Prostate gland (tissue), 2 donors: ENCODE measurements at regions not wholly inside any gene's neighbourhood (a gene's known extent, or its start where the extent isn't known, plus 50 kb on each side); places are given as distances from the start of the nearest gene placed in this dataset.

Experiments used
- DNase-seq: peaks from one replicate; pipeline ENCODE4 v3.0.0-alpha.2; 2019; ENCODE audit warnings: low spot score
- H3K27ac ChIP-seq, 2 donors: fragments of 200-600 bp; sonication (generic); 2 replicates each; pipeline ENCODE4 v1.5.1; 2017 to 2019
- H3K27me3 ChIP-seq: fragments of 200-600 bp; sonication (generic); replicated peaks from 2 replicates; pipeline ENCODE4 v1.5.1; 2019; ENCODE audit not compliant: insufficient read depth
- H3K36me3 ChIP-seq, 2 donors: fragments of 200-600 bp; sonication (generic); 1 replicate in 1 of 2; 2 replicates in 1 of 2; pipeline versions ENCODE4 v1.5.1 to v1.8.1; 2017 to 2019
- H3K4me1 ChIP-seq: fragments of 200-600 bp; sonication (generic); replicated peaks from 2 replicates; pipeline ENCODE4 v1.5.1; 2019
- H3K4me3 ChIP-seq, 2 donors: fragments of 200-600 bp; sonication (generic); 2 replicates each; pipeline ENCODE4 v1.5.1; 2017 to 2019
- H3K9me3 ChIP-seq: fragments of 200-600 bp; sonication (generic); 2 replicates; pipeline ENCODE4 v1.5.1; 2017
- POLR2A ChIP-seq: fragments of 450-650 bp; IDR thresholded peaks from one replicate; pipeline ENCODE4 v1.6.1; 2016; ENCODE audit warnings: antibody characterized with exemption, mild to moderate bottlenecking
- POLR2AphosphoS5 ChIP-seq: sonication (generic); formaldehyde crosslinking; IDR thresholded peaks from one replicate; pipeline ENCODE4 v1.6.1; 2017; ENCODE audit warnings: antibody characterized with exemption
- WGBS: methylation state at CpG from one replicate; pipeline ENCODE4 v1.1.5; 2018; 5-methylcytosine and 5-hydroxymethylcytosine counted together
- intact Hi-C: fragments of 100-400 bp; cut with DNase I; formaldehyde crosslinking; loops from one replicate; pipeline ENCODE4 v1.14.2; 2022
- TF ChIP-seq, protein P1 (sequence below), 4 experiments: fragments of 200-600 bp in 2 of 4; fragments of 450-650 bp in 2 of 4; sonication (generic) in 2 of 4; IDR thresholded peaks; 1 replicate in 3 of 4; 2 replicates in 1 of 4; pipeline ENCODE4 v1.5.1; 2016 to 2019; ENCODE audit warnings: antibody characterized with exemption in 4 of 4, mild to moderate bottlenecking in 2 of 4, moderate library complexity in 2 of 4

DNA sequence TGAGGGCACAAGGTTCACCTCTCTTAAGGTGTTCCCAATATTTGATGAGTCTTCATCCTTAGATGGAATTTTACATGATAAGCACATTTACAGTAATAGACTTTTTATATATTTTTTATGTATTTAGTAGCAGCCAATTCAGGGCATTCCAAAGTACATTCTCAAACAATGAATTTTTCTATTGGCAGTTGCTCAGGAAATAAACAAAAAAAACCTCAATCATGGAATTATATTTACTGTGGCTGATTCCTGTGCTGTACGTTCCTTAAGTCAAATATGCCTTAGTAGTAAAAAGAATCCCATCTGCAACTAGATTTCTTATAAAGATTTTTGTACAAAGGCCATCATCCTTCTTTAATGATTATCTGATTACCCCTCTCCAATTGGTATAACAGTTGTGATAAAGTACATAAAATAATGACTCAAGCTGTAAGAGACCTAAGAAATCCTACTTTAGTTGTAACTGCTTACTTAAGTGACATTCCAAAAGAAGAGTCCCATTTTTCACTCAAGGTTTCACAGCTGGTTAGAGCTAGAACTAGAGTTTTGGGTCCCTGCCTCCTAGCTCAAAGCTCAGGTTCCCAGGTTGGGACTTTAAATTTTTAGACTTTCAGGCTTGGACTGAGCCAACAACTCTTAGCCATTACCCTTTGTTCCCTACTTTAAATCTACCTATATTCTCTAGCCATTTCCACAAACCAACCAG is 152.7 kb downstream of the FHIP1A start:
- 16% methylated on average over 1 of the region's 1 CpG for WGBS
- H3K27me3 ChIP-seq, result no peaks in the 10 kb centered on the region
- DNase-seq, result no peak
- H3K4me3 ChIP-seq, result no peak overlapping the region
- intact Hi-C loops, result no loop called here
- H3K27ac ChIP-seq, result no peak overlapping the region
- H3K9me3 ChIP-seq, result no peaks in the 10 kb centered on the region
- no peaks in the 10 kb centered on the region for H3K4me1 ChIP-seq
- TF ChIP-seq, protein P1, sequence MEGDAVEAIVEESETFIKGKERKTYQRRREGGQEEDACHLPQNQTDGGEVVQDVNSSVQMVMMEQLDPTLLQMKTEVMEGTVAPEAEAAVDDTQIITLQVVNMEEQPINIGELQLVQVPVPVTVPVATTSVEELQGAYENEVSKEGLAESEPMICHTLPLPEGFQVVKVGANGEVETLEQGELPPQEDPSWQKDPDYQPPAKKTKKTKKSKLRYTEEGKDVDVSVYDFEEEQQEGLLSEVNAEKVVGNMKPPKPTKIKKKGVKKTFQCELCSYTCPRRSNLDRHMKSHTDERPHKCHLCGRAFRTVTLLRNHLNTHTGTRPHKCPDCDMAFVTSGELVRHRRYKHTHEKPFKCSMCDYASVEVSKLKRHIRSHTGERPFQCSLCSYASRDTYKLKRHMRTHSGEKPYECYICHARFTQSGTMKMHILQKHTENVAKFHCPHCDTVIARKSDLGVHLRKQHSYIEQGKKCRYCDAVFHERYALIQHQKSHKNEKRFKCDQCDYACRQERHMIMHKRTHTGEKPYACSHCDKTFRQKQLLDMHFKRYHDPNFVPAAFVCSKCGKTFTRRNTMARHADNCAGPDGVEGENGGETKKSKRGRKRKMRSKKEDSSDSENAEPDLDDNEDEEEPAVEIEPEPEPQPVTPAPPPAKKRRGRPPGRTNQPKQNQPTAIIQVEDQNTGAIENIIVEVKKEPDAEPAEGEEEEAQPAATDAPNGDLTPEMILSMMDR (IDR thresholded peaks at IDR 0.05), result no peak
- TF ChIP-seq POLR2A, result no peak
- no peaks in the 10 kb centered on the region for H3K36me3 ChIP-seq

GRCh38 chr4:151563194-151563593 is 154.2 kb downstream of the FHIP1A start:
- no peaks in the 10 kb centered on the region for H3K9me3 ChIP-seq
- no peaks in the 10 kb centered on the region for H3K27me3 ChIP-seq
- DNase-seq, result peak; percentile 69
- intact Hi-C loops, result no loop called here
- no peak overlapping the region for H3K4me3 ChIP-seq
- TF ChIP-seq POLR2A, result no peak
- peak; percentile 43 for TF ChIP-seq POLR2AphosphoS5
- H3K27ac ChIP-seq, result no peak overlapping the region
- WGBS, result 13% methylated on average over 3 of the region's 3 CpGs
- H3K4me1 ChIP-seq, result no peaks in the 10 kb centered on the region
- H3K36me3 ChIP-seq, result no peaks in the 10 kb centered on the region

GRCh38 chr4:151564321-151564720 is 155.3 kb downstream of the FHIP1A start:
- TF ChIP-seq POLR2A, result no peak
- TF ChIP-seq, protein P1 (IDR thresholded peaks at IDR 0.05), result no peak
- TF ChIP-seq POLR2AphosphoS5, result no peak
- intact Hi-C loops, result no loop called here
- H3K36me3 ChIP-seq, result no peaks in the 10 kb centered on the region

GRCh38 chr4:151565583-151565982 is 156.6 kb downstream of the FHIP1A start:
- no peak for DNase-seq
- H3K27ac ChIP-seq, result no peak overlapping the region
- no peaks in the 10 kb centered on the region for H3K9me3 ChIP-seq
- H3K36me3 ChIP-seq, result no peaks in the 10 kb centered on the region
- no peaks in the 10 kb centered on the region for H3K4me1 ChIP-seq
- 87% methylated on average over 3 of the region's 3 CpGs for WGBS
- H3K4me3 ChIP-seq, result no peak overlapping the region
- no peaks in the 10 kb centered on the region for H3K27me3 ChIP-seq
- intact Hi-C loops, result no loop called here
- TF ChIP-seq POLR2A, result no peak
- no peak for TF ChIP-seq POLR2AphosphoS5
- TF ChIP-seq, protein P1 (IDR thresholded peaks at IDR 0.05), result no peak

More at GRCh38 chr4:151564321-151564720, 155.3 kb downstream of the FHIP1A start:
- Histone ChIP-seq H3K4me3 (no peak overlapping the region), H3K4me1 (no peaks in the 10 kb centered on the region), H3K27me3 (no peaks in the 10 kb centered on the region), H3K27ac (no peak overlapping the region), H3K9me3 (no peaks in the 10 kb centered on the region)
- DNase-seq, result no peak
- 57% methylated on average over 2 of the region's 2 CpGs for WGBS

DNA sequence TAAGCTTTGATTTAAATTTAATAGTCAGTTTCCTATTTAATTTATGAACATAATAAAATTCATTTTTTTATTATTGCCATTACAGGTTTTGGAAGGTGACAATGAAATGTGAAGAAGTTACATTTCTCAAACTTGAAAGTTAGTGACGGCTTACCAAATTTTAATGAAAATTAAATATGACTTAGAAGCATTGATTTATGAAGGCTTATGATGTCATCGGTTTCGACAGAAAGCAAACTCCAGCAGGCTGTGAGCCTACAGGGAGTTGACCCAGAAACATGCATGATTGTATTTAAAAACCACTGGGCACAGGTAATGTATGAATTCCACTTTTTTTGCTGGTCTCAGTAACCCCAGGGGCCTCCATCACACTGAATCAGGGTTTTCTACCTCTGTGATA is 157.1 kb downstream of the FHIP1A start:
- H3K4me3 ChIP-seq, result no peak overlapping the region
- no peaks in the 10 kb centered on the region for H3K4me1 ChIP-seq
- intact Hi-C loops, result no loop called here
- H3K36me3 ChIP-seq, result no peaks in the 10 kb centered on the region
- no peaks in the 10 kb centered on the region for H3K27me3 ChIP-seq
- no peak for DNase-seq
- 92% methylated on average over 3 of the region's 3 CpGs for WGBS
- H3K27ac ChIP-seq, result no peak overlapping the region
- TF ChIP-seq POLR2AphosphoS5 (no peak), POLR2A (no peak)
- TF ChIP-seq, protein P1 (IDR thresholded peaks at IDR 0.05), result no peak
- no peaks in the 10 kb centered on the region for H3K9me3 ChIP-seq
